SIG-M5 treated with dmso at 0.1 percent for 504 hours (cell line): ENCODE measurements at regions not wholly inside any gene's neighbourhood (a gene's known extent, or its start where the extent isn't known, plus 50 kb on each side); places are given as distances from the start of the nearest gene placed in this dataset.

ENCODE experiments used
- DNase-seq: peaks from one replicate; lab custom pipeline; 2025; ENCODE audit not compliant: unreplicated experiment; lab: John Stamatoyannopoulos, UW

- DNase-seq: no peak
These were observed 414.9 kb downstream of the GLRX3 start for GRCh38 chr10:130550952-130551674.

GRCh38 chr10:130551676-130552075 is 415.5 kb downstream of the GLRX3 start:
- no peak for DNase-seq

- no peak for DNase-seq
These were observed 417.6 kb downstream of the GLRX3 start for GRCh38 chr10:130553826-130554225.

GRCh38 chr10:130554701-130555410 is 418.7 kb downstream of the GLRX3 start:
- DNase-seq: no peak

GRCh38 chr10:130555411-130555750 is 419.2 kb downstream of the GLRX3 start:
- DNase-seq: no peak

GRCh38 chr10:130557181-130557845 is 421.1 kb downstream of the GLRX3 start:
- no peak for DNase-seq

- no peak for DNase-seq
These were observed 422.8 kb downstream of the GLRX3 start for GRCh38 chr10:130558746-130559546.

- DNase-seq: no peak
These were observed 423.3 kb downstream of the GLRX3 start for GRCh38 chr10:130559547-130559880.

- DNase-seq: no peak
These were observed 423.9 kb downstream of the GLRX3 start for GRCh38 chr10:130560116-130560515.

- no peak for DNase-seq
These were observed 424.4 kb downstream of the GLRX3 start for GRCh38 chr10:130560573-130560972.

GRCh38 chr10:130561681-130562080 is 425.5 kb downstream of the GLRX3 start:
- no peak for DNase-seq

GRCh38 chr10:130567011-130567410 is 430.8 kb downstream of the GLRX3 start:
- no peak for DNase-seq

- DNase-seq: no peak
These were observed 431.2 kb downstream of the GLRX3 start for GRCh38 chr10:130567436-130567835.

GRCh38 chr10:130568246-130568645 is 432.1 kb downstream of the GLRX3 start:
- DNase-seq: no peak

GRCh38 chr10:130570074-130570473 is 433.9 kb downstream of the GLRX3 start:
- DNase-seq: no peak

GRCh38 chr10:130571674-130572073 is 435.5 kb downstream of the GLRX3 start:
- no peak for DNase-seq

- DNase-seq: no peak
These were observed 437.3 kb downstream of the GLRX3 start for GRCh38 chr10:130573446-130573845.

- no peak for DNase-seq
These were observed 439.6 kb downstream of the GLRX3 start for GRCh38 chr10:130575756-130576285.

- no peak for DNase-seq
These were observed 440.2 kb downstream of the GLRX3 start for GRCh38 chr10:130576427-130576826.

- DNase-seq: no peak
These were observed 440.8 kb downstream of the GLRX3 start for GRCh38 chr10:130577039-130577438.
